ENCODE measurements at regions not wholly inside any gene's neighbourhood (a gene's known extent, or its start where the extent isn't known, plus 50 kb on each side); places are given as distances from the start of the nearest gene placed in this dataset.
A peak's percentile ranks its signal among the peaks of the same experiment; 100 is the strongest.
"Not testable (repeated sequence)": the region's sequence is repeated elsewhere in the genome, so short reads cannot be mapped to it uniquely, and the experiment has no call there.

DNA sequence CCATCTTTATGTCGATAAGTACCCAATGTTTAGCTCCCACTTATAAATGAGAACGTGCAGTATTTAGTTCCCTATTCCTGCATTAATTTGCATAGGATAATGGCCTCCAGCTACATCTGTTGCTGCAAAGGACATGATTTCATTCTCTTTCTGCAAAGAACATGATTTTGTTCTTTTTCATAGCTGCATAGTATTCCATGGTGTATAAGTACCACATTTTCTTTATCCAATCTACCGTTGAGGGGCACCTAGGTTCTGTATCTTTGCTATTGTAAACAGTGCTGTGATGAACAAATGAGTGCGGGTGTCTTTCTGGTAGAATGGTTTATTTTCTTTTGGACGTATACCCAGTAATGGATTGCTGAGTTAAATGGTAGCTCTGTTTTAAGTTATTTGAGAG is 63.0 kb downstream of the HLX start:
- no peak for DNase-seq (ENCODE audit: low spot score)

DNA sequence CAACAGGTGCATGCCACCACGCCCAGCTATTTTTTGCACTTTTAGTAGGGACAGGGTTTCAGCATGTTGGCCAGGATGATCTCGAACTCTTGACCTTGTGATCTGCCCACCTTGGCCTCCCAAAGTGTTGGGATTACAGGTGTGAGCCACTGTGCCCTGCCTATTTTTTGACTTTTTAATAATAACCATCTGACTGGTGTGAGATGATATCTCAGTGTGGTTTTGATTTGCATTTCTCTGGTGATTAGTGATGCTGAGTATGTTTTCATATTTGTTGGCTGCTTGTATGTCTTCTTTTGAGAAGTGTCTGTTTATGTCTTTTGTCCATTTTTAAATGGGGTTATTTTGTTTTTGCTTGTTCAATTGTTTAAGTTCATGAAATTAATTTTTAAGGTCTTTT is 63.7 kb downstream of the HLX start:
- DNase-seq (ENCODE audit: low spot score) = not testable (repeated sequence)

DNA sequence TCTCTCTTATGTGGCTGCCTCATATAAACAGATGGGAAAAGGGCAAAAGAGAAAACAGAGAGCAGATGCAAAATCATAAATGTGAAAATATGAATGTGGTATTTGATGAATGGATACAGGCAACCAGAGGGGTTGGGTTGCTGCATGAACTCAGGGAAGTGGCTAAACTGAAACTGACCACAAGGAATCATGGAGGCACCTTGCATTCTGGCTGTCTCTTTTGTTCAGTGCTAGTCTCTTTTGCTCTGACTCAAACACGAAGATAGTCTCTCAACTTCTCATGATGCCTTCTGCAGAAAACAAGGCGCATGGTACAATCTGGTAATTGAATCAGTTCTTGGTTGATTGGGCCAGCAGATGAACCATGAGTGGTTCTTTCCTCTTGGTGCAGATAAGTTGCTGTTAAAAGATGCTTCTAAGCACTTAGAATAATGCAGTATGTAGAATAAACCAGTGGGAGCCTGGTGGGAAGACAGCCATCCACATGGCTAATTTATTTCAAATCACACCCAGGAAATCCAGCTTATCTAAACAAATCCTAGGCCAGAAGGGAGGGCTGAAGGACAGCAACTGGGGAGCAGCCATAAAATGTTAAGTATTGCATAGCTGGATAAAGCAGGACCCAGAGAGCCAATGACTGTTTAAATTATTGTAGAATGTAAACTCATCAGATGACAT is 64.2 kb downstream of the HLX start:
- no peak for DNase-seq (ENCODE audit: low spot score)

DNA sequence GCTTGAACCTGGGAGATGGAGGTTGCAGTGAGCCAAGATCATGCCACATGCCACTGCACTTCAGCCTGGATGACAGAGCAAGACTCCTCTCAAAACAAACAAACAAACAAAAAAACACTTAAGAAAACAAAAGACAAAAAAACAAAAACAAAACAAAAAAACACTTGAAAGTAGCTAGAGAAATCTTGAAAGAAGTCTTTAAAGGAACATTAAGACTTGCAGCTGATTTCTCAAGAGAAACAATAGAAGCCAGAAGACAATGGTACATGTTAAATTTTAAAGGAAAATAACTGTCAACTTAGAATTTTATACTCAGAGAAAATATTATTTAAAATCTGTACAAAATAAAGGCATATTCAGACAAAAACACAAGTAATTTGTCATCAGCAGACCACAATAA is 71.3 kb downstream of the HLX start:
- DNase-seq (ENCODE audit: low spot score) = no peak

DNA sequence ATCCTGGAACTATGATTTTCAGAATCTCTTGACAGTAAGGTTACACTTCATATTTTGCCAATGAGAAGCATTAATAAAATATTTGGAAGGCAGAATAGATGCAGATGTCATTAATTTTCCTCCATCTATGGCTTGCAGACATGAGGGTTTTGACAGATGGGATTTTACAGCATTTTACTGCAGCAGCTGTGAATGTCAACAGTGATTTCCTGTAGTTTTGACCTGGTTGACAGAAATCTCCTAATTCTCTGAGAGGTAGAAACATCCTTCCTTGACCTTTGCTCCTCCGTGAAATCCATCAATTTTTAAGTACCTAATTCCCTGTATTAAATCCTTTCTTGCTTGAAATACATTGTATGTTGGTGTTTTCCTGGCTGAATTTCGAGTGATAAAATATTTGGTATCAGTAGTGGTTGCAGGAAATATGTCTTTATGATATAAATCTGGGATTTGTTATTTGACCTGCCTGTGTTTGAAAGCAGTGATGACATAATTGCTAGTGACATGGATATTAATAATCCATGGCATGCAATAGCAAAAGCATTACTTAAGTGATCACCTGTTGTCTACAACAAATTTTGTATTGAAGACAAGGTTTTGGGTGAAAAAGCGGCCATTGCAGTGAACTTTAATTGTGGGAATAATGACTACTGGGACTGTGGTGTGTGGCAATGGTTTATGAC is 73.9 kb downstream of the HLX start:
- DNase-seq (ENCODE audit: low spot score) = no peak

DNA sequence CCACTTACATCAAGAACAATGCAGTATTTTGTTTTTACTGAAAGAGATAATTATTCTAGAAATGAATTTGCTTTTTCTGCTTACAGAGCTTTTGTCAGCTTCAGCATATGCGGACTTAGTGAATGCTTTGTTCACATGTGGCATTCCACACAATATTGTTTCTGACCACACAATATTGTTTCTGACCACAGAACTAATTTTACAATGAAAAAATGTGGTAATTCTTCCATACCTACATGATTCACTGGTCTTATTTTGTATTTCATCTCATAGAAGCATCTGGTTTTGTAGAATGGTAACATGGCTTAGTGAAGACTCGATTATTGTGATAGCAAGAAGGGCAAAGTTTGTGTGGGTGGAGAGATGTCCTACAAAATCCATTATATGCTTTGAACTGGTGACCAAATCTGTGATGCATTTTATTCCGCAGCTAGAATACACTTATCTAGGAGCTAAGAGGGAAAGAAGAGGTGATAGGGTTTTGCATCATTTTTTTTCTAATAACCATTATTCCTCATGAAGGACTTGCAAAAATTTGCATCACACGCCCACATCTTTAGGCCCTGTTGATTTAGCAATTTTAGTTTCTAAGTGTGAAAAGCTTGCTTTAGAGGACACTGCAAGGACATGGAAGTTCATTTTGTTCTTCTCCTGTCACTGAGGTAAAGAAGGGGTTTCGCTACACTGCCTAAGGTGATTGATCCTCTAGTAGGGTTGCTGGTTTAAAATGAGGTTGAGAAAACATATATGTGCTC is 75.3 kb downstream of the HLX start:
- DNase-seq (ENCODE audit: low spot score) = no peak

DNA sequence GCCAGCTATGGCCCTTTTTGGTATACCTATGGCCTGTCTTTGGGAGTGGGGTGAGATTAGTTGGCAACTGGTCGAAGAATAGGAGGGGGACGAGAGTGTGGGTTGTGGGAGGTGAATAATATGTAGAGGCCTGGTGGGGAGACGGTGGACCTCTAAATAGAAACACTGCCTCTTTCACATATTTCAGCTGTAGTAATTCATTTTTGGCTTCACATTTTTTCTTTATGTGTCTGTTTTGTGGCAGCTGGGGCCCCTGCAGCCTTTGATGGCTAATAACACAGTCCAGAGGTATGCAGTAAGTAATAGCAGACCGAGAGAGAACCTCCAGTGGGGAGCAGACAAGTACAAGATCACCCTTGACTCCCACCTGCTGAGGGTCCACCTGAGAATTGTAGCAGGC is 75.9 kb downstream of the HLX start:
- no peak for DNase-seq (ENCODE audit: low spot score)

DNA sequence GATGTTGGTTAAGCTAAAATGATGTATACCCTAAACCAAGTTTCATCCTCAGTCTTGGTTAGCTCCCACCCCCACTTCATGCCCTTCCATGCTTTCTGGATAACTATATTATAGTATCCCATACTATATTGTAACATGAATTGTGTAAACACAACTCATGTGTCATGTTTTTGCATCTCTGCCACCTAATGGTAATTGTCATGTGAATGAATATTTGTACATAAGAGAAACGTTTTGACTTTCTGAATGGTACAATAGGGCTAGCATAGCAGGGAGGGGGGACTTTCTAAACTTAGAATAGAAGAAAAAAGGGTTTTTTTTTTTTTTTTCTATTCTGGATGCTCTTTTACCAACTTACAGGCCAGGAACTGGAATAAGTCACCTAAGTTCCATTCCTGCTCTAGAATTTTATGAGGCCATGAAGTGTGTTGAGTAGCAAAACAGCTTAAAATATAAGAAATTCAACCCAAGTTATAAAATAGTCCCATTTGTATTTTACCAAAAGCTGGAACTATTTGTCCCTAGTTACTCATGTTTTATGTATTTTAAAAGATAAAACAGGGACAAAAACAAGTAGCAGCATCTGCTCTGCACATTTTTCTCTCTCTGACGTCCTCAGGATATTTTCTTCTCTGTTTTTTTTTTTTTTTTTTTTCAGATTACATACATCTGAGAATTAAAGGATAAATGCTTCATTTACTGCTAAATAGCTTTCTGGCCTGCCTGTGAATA is 77.4 kb downstream of the HLX start:
- DNase-seq (ENCODE audit: low spot score) = no peak

DNA sequence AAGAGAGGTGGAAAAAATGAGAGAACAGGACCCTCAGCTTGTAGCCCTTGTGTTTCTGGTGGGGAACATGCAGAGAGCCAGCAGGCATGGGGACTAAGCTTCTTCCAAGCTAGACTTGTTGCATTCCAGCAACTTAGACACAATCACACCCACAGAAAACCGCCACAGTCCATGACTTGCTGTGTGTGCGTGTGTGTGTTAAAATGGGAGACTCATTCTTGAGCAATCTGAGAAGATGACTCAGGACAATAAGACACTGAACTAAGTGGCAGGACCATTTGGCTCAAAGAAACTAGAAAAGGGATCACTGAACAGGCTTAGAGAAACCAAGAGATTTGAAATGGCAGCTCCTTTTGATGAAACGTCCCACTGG is 78.0 kb downstream of the HLX start:
- DNase-seq (ENCODE audit: low spot score) = no peak

DNA sequence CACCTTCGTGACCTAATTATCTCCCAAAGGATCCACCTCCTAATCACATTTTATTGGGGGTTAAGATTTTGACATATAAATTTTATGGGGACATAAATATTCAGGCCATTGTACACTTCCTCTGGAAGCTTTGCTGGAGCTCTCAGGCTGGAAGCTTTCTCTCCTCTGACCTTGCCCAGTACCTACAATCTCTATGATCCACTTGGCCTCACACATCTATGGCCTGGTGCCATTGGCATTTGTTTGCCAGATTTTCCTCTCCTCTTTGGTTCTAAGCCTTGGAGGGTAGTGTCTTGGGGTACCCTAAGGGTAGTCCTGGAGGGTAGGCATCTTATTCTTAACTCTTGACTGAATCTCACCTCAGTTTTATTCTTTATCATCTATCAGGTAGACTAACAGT is 79.0 kb downstream of the HLX start:
- no peak for DNase-seq (ENCODE audit: low spot score)

DNA sequence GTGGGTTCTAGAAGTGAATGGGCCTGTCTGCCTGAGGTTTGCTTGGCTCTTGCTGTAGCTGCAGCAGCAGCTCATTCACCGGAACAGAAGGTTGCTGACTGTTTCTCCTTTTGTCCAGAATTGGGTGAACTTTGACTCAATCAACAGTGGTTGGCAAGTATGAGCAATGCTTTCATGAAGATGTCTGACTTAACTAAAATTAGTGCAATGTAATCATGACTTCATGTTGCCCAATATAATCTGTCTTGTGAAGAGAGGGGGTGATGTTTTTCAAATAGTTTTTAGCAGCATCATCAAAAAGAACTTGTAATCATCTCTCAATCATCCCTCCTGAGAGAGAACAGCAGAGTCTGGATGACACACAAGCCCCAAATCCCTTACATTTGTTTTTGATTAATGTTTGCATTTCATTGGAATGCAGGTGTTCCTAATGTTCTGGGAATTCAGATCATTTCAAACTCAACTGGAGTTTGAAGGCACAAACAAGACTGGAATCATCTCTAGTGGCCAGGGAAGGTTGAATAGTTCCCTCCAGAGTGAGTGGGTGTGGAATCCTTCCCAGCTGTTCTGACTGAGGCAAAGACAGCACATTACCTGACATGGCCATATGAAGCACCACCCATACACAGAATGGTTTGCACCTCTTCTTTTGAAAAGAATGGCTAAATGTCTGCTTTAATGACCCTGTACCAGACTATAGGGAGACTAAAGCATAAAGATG is 82.9 kb downstream of the HLX start:
- DNase-seq (ENCODE audit: low spot score) = no peak

DNA sequence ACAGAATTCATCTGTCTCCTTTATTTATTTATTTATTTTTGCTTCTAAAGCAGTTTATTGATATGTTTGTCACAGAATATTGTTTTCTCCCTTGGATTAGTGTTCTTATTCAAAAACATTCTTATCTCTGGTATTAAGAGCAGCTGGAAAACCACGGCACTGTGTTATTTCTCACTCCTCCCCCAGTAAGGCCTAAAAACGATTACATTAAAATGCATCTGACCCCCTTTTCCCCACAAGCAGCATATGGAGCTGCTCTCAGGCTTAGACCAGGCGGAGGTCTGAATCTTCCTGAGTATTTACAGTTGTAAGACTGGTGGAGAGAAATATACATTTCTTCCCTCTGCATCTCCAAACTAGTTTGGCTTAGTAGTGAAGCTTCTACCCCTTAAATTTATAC is 86.8 kb downstream of the HLX start:
- DNase-seq (ENCODE audit: low spot score) = no peak

DNA sequence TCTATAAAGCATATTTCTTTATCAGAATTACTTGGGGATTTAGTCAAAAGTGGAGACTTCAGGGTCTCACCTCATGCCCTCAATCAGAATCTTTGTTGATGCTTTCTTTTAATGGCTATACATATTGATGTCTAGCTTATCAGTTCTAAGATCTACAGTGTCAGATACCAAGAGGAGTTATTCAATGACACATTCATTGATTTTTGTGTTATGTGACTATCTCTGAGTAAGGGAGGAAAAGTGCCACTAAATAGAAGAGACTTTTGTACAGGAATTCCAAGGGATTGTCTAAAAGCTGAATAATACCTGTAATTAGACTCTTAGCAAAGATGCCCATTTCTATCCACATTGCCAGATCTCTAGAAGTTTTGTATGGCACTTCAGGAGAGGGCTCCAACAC is 87.2 kb downstream of the HLX start:
- no peak for DNase-seq (ENCODE audit: low spot score)

DNA sequence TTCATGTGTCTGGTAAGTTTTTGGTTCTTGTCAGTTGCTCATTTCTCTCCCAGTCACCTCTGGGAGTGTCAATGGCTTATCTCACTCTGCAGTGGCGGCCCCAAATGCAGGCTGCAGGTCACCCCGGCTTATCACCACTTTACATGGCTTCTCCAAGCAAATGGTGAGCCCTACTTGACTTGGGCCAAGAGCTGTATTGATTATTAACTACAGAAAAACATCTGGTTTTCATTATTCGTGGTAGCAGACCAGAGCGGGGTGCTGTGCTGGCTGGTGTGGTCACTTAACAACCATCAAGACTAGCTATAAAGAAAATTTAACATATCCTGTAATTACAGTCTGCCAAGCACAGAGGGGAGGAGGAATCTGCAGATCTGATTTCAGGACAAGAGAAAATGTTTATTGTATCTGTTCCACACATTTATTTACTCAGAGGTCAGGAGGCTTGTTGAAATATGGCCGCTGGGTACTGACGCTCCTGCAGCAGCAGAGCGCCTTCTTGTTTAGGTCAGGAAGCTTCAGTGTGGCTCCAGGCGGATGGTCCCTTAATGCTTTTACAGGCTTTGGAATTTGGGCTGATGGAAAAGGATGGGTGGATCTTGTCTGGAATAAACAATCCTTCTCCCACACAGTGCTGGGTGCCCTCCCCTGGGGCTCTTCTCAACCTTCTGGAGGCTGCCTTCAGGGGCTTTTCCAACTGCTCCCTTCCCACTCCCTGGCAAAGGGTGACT is 87.8 kb downstream of the HLX start:
- DNase-seq (ENCODE audit: low spot score) = peak; percentile 18

DNA sequence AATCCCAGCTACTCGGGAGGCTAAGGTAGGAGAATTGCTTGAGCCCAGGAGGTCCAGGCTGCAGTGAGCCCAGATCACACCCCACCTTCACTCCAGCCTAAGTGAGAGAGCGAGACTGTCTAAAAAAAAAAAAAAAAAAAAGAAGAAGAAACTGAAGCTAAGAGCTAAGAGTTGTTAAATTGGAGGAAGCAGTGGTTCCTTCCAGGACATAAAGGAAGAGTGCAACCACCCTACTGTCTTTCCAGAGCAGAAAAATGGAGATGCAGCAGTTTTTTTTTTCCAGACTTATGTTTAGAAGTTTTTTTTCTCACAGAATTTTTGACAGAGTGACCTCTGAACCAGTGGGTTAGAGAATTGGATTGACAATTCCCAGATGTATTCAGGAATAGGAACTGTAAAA is 88.7 kb downstream of the HLX start:
- no peak for DNase-seq (ENCODE audit: low spot score)

DNA sequence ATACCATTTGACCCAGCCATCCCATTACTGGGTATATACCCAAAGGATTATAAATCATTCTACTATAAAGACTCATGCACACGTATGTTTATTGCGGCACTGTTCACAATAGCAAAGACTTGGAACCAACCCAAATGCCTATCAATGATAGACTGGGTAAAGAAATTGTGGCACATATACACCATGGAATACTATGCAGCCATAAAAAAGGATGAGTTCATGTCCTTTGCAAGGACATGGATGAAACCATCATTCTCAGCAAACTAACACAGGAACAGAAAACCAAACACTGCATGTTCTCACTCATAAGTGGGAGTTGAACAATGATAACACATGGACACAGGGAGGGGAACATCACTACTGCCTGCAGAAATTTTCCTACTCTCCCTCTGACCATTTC is 90.0 kb downstream of the HLX start:
- DNase-seq (ENCODE audit: low spot score) = not testable (repeated sequence)

DNA sequence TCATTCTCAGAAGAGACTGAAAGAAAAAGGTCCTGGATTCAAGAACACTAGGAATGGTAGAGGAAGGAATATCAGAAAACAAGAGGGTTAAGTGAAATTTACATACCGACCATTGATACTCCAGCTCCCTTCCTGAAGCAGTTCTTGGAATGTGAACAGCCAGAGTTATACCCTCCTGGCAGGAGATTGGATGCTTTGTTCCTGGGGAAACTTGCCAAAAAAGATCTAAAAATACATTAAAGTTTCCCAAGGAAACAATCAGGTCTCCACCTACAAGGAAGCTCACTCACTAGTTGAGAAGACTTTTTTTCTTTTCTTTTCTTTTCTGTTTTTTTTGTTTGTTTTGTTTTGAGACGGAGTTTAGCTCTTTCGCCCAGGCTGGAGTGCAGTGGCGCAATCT is 91.1 kb downstream of the HLX start:
- no peak for DNase-seq (ENCODE audit: low spot score)

DNA sequence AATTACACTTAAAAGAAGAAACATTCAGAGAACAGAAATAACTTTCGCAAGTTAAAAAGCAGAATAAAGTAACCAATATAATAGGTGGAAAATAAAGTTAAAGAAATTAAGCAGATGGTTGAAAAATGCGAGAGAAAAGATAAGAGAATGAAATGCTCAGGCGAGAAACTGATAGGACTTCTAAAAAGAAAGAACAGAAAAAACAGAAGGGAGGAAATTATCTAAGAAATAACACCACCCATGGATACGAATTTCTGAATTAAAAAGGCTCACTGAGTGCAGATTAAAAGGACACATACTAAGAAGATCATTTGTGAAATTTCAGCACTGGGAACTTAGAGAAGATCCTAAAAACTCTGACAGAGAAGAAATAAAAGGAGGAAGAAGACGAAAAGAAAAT is 92.0 kb downstream of the HLX start:
- no peak for DNase-seq (ENCODE audit: low spot score)

DNA sequence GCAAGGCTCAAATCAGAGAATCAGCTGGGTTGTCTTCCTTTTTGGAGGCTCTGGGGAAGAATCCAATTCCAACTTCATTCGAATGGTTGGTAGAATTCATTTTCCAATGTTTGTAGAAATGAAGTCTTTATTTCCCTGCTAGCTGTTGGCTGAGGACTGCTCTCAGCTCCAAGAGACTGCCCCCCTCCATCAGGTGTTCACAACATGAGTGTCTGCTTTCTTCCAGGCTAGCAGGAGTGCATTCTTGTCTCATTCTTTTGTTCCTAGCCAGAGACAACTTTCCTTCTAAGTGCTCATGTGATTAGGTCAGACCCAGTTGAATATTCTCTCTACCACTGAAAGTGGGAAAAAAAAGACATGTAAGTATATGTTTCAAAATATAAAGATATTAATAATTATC is 95.2 kb downstream of the HLX start:
- DNase-seq (ENCODE audit: low spot score) = no peak

DNA sequence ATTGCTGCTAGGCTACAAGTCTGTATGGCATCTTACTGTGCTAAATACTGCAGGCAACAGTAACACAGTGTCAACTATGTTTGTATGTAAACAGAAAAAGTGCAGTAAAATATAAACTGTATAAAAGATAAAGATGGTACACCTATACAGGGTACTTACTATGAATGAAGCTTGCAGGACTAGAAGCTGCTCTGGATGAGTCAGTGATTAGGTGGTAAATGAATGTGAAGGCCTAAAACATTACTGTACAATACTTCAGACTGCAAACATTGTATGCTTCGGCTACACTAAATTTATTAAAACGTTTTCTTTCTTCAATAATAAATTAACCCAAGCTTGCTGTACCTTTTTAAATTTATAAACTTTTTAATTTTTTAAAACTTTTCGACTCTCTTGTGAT is 97.1 kb downstream of the HLX start:
- DNase-seq (ENCODE audit: low spot score) = no peak

DNA sequence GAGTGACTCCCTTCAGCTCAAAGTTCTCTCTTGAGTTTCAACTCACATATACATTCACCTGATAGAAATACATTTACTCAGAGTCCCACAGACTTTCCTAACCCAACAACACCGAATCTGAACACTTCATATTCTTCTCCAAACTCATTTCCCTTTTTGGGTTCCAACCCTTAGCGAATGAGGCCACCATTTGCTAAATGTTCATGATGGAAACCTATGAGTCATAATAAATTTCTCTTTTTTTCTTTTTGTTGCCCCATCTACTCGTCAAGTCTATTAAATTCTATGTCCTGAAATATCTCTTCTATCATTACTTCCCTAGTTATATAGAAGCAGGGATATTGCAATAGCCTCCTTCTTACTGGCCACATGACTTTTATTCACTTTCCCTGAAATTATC is 100.1 kb downstream of the HLX start:
- no peak for DNase-seq (ENCODE audit: low spot score)

DNA sequence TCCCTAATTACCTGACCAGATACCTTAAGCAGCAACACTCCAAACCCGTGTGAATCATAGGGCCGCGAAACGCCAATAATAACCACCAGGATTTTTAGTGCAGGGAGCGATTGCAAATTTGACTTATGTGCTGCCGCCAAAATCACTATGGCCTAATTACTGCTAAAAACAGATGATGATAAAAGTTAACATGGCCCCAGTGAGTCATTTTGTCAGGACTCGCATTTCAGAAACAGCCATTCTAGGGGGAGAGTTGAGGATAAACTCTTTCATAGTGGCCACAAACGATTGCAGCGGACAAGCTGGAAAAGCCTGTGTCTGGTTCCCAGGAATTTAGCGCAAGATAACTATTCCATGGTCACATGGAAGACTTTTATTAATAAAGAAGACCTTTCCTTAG is 103.4 kb downstream of the HLX start:
- DNase-seq (ENCODE audit: low spot score) = no peak
